Lower leg skin (tissue), 3 donors: ENCODE measurements at regions not wholly inside any gene's neighbourhood (a gene's known extent, or its start where the extent isn't known, plus 50 kb on each side); places are given as distances from the start of the nearest gene placed in this dataset.

Experiments used
- POLR2A ChIP-seq, 2 donors: fragments of 450-650 bp; IDR thresholded peaks; one replicate each; pipeline ENCODE4 v1.6.1; 2016 to 2017; ENCODE audit warnings: antibody characterized with exemption in 2 of 2, mild to moderate bottlenecking in 1 of 2, moderate library complexity in 1 of 2
- TF ChIP-seq, protein P1 (sequence below), 3 donors: fragments of 450-650 bp; IDR thresholded peaks; one replicate each; pipeline ENCODE4 v1.5.1; 2016; ENCODE audit warnings: antibody characterized with exemption in 3 of 3, mild to moderate bottlenecking in 3 of 3, moderate library complexity in 2 of 3

DNA sequence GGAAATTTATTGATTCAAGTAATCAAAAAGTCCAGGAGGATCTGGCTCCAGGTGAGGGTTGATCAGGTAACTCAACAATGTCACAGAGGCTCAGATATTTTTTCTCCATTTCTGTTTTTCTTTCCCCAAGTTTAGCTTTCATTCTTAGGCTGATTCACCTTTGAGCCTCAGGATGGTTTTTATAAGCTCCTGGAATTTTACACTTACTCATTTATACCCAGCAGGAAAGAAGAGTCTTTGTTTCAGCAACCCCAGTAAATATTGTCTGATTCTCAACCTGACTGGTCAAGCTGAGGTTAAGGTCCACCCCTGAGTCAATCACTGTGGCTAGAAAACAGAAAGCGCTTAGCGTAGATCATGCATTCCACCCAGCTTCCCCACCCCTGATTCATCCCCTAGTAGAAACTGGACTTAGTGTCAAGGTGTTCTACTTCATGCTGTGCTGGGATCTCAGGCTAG lies 500.6 kb downstream of the KIF4B start:
- TF ChIP-seq, protein P1, sequence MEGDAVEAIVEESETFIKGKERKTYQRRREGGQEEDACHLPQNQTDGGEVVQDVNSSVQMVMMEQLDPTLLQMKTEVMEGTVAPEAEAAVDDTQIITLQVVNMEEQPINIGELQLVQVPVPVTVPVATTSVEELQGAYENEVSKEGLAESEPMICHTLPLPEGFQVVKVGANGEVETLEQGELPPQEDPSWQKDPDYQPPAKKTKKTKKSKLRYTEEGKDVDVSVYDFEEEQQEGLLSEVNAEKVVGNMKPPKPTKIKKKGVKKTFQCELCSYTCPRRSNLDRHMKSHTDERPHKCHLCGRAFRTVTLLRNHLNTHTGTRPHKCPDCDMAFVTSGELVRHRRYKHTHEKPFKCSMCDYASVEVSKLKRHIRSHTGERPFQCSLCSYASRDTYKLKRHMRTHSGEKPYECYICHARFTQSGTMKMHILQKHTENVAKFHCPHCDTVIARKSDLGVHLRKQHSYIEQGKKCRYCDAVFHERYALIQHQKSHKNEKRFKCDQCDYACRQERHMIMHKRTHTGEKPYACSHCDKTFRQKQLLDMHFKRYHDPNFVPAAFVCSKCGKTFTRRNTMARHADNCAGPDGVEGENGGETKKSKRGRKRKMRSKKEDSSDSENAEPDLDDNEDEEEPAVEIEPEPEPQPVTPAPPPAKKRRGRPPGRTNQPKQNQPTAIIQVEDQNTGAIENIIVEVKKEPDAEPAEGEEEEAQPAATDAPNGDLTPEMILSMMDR (IDR thresholded peaks at IDR 0.05): no peak
- no peak for TF ChIP-seq POLR2A (IDR thresholded peaks at IDR 0.05)
